ENCODE measurements at regions not wholly inside any gene's neighbourhood (a gene's known extent, or its start where the extent isn't known, plus 50 kb on each side); places are given as distances from the start of the nearest gene placed in this dataset.

DNA sequence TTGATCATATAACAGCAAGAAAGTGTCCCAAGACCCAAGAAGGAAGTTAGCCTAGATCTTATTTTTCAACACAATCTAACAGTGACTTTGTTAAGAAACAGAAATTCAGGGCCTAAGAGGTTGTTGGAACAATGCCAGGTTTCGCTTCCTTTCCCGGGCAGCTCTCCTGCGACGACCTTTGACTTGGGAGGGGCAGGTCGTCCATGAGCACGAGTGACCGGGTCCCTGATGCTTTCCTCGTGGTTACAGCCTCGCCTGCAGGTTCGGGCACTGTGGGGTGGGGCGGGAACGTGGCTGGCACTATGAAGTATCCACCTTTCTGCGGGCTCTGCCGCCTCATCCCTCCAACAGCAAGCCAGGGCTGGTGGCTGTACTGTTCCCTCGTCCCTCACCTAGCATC, 90.1 kb upstream of the RGMA start:
- TF ChIP-seq, protein P1, sequence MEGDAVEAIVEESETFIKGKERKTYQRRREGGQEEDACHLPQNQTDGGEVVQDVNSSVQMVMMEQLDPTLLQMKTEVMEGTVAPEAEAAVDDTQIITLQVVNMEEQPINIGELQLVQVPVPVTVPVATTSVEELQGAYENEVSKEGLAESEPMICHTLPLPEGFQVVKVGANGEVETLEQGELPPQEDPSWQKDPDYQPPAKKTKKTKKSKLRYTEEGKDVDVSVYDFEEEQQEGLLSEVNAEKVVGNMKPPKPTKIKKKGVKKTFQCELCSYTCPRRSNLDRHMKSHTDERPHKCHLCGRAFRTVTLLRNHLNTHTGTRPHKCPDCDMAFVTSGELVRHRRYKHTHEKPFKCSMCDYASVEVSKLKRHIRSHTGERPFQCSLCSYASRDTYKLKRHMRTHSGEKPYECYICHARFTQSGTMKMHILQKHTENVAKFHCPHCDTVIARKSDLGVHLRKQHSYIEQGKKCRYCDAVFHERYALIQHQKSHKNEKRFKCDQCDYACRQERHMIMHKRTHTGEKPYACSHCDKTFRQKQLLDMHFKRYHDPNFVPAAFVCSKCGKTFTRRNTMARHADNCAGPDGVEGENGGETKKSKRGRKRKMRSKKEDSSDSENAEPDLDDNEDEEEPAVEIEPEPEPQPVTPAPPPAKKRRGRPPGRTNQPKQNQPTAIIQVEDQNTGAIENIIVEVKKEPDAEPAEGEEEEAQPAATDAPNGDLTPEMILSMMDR (conservative IDR thresholded peaks at IDR 0.05; ENCODE audit: low read length): no peak
- TF ChIP-seq EZH2phosphoT487 (IDR thresholded peaks at IDR 0.05; ENCODE audit: borderline replicate concordance): no peak

All from Loucy (cell line).